ENCODE measurements at regions not wholly inside any gene's neighbourhood (a gene's known extent, or its start where the extent isn't known, plus 50 kb on each side); places are given as distances from the start of the nearest gene placed in this dataset.
"Not testable (repeated sequence)": the region's sequence is repeated elsewhere in the genome, so short reads cannot be mapped to it uniquely, and the experiment has no call there.

GRCh38 chr12:28980436-28980835, 168.6 kb upstream of the FAR2 start:
- no peak for DNase-seq (ENCODE audit: low read depth)

- no peak for DNase-seq (ENCODE audit: low read depth)
These were observed 161.3 kb upstream of the FAR2 start for GRCh38 chr12:28987538-28988324.

DNA sequence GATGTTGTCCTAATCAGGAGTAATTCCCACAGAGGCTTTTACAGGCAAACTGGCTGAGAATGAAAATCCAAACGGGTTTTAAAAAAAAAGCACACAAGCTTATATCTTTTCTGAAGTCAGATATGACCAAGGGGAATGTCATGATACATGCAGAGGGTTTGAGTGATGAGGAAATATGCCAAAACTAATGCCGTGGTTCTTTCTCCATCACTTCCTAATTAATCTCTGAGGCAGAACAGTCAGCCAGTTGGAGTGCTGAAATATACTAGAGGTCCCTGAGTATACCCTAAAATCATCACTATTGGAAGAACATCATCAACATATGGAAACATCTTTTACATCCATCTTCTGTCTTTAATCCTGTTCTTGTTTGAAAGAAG, 160.8 kb upstream of the FAR2 start:
- DNase-seq (ENCODE audit: low read depth) = no peak

DNA sequence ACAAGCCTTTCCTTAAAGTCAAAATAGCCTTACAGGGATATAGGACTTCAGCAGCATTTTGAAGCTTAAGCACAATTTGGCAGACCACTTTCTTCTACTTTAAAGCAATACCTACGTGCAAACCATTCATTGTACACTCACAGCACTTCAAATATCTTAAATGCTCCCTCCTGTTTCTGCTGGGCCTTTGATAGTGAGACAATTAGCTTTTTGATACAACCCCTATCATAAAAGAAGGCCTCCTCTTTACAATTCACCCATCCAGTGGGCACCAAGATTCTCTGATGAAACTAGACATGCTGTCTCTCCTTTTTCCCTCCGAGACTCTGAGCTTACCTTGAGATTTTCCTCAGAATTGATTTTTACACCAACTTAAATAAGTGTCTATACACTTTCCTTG, 157.5 kb upstream of the FAR2 start:
- no peak for DNase-seq (ENCODE audit: low read depth)

DNA sequence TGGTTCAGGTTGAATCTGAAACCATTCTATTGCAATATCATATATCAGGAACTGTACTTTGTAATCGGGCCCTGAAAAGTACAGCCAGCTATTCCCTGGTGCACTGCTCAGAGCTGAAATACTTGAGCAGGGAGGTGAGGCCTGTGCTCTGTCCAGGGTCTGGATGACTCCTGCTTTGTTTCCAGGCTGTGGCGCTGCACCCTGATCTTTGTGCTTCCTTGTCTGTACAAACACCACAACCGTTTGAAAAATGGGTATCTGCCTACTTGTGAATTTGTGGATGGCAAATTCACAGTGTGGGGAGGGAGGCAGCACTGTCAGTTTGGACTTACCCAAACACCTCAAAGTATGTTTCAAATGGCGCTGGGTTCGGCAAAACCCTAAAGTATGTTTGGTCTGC, 155.4 kb upstream of the FAR2 start:
- no peak for DNase-seq (ENCODE audit: low read depth)

DNA sequence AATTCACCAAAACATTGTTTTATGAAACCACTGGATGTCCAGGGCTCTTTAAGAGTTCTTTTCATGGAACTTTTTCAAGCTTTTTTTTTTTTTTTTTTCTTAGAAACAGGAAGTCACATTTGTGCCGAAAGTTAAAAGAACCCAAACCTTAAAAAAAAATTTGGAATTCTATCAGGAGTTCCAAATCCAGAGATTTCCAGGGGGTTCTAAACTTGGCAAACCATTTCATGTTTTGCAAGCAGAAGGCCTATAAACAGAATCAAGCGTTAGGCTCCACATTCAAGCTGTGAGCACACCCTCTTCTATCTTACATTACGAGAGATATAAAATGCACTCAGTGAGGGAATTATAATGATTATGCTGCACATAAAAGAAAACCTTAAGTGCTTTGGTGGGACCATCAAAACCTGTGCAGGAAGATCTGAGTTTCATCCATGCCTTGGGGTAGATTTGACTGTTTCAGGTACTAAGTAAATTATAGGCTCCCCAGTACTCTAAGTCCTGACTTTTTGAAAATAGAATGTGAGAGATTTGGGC, 154.8 kb upstream of the FAR2 start:
- DNase-seq (ENCODE audit: low read depth) = no peak

GRCh38 chr12:28996688-28997087, 152.4 kb upstream of the FAR2 start:
- no peak for DNase-seq (ENCODE audit: low read depth)

DNA sequence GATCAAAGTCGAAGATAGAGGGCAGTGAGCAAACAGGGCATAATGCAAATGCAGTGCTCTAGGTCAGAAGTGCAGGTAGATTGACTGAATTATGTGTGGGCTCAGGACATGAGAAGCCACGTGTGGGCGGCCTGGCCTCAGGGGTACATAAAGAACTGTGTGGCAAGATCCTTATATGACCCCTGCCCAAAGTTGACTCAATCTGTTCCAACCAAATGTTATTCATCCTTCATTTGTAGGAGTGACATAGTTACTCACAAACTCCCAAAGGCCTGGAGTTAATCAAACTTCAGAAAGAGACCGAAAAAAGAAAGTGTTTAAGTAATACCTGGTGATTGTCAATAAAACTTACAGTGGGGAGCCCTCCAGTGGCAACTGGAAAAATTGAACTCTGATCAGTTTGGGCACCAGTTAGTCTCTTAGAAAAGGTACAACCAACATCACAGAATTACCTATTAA, 150.4 kb upstream of the FAR2 start:
- DNase-seq (ENCODE audit: low read depth) = no peak

DNA sequence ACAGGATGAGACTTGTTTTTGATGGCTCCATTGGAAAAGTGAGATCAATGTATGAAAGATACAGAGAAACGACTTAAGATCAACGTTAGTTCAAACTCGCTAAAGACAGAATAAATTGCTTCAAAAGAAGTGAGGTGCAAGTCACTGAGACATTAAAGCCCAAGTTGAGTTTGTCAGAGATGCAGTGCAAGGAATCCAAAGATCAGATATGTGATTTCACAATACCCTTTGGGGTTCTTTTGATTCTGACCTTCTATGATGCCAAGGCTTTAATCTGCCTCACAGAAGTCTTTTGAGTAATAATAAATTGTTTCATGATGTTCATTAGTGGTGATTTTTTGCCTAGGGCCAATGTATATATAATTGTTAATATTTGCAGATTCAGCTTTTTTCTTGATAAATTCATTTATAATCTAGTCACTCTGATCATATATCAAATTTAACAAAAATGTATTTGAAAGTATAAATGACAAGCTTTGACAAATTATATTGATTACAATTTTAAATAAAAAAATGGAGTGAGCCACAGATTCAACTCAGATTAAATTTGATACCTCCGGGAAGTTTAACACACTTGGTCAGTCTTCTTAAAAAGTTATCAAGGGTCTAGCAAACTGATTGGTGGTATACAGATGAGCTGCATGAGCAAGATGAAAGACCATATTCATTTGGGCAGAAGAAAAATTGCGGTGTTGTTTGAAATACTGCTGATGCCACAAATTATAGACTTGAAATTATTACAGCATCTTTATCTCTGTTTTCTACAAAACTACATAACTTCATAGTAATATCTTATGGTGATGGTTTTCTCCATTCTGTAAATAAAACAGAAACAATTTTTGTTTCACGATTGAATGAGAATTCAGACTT, 144.8 kb upstream of the FAR2 start:
- no peak for DNase-seq (ENCODE audit: low read depth)

DNA sequence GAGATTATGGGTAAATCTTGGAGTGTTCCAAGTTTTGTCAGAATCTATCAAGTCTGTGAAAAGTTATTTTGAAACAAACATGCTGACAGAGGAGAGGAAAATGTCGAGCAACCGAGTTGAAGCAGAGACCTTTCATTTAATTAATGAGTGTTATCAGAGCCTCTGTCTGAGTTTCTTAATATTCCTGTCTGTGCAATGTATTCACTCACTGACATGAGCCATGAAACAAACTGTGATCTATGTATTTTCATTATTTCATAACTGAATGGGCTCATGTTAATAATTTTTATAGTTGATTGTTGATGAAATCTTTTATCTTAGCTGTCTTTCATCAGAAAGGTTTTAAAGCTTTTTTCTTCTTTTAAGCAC, 144.2 kb upstream of the FAR2 start:
- no peak for DNase-seq (ENCODE audit: low read depth)

DNA sequence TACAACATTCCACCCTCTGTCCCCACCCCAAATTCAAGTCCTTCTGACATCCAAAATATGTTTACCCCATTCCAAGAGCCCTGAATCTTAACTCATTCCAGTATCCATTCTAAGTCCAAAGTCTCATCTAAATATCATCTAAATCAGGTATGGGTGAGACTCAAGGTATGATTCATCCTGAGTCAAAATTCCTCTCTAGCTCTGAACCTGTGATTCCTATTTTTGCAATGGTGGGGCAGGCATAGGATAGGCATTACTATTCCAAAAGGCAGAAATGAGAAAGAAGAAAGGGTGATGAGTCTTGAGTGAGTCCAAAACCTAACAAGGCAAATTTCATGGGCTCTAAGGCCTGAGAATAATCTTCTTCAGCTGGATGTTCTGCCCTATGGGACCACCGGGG, 140.3 kb upstream of the FAR2 start:
- DNase-seq (ENCODE audit: low read depth) = no peak

DNA sequence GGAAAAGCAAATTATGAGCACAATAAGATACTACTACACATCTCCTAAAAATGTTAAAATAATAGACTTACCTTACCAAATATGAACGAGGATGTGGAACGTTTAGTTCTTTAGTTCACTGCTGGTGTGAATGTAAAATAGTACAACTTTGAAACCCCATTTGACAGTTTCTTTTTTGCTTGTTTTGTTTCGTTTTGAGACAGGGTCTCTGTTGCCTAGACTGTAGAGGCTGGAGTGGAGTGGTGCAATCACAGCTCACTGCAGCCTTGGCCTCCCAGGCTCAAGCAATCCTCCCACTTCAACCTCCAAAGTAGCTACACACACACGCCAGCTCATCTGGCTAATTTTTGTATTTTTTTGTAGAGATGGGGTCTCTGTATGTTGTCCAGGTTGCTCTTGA, 136.4 kb upstream of the FAR2 start:
- no peak for DNase-seq (ENCODE audit: low read depth)

GRCh38 chr12:29017532-29017931, 131.5 kb upstream of the FAR2 start:
- not testable (repeated sequence) for DNase-seq (ENCODE audit: low read depth)

DNA sequence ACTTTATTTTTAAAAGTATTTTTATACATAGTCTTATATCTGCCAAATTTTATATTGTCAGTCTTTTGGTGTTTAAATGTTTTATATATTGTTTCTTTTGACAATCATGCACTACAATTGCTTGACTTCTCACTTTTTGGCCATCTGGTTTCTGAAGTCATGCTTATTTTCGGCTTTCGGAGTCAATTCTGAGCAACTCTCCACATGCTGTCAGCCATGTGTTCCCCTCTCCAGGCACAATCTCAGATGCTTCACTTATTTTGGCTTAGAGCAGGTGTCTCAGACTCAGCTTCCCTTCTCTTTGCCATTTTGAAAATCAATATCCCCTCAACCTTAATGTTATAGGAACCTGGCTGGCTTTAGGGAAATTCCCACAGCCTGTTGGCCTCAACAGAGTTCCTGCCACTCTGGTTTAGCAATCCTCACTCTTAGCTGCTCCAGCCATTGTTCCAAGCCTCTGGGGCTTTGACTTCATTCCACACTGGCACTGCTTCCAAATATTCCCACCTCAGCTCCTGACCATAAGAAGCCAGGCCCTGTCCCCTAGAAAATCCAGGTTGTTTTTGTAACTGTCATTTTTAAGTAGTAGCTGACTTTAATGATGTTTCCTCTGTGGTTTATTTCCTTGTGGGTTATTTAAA, 125.5 kb upstream of the FAR2 start:
- no peak for DNase-seq (ENCODE audit: low read depth)

- no peak for DNase-seq (ENCODE audit: low read depth)
These were observed 125.0 kb upstream of the FAR2 start for GRCh38 chr12:29024117-29024516.

GRCh38 chr12:29025937-29026336, 123.1 kb upstream of the FAR2 start:
- DNase-seq (ENCODE audit: low read depth) = no peak

DNA sequence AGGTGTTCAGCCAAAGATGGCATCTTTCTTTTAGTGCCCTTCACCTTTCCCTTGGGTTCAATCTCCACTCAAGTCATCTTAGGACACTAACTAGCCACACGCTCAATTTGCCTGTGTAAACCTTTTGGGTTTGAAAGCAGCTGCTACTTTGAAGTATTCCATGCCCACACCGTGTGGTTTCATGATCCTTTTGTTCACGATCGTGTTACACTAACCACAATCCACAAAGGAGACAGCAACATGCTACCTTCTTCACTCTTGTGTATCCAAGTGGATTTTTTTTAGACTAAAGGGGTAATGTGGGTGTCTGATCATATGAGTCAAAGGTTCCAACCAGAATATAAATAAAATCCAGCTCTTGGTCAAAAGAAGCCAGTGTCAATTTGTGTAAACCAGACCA, 122.7 kb upstream of the FAR2 start:
- DNase-seq (ENCODE audit: low read depth) = no peak

GRCh38 chr12:29029484-29029883, 119.6 kb upstream of the FAR2 start:
- not testable (repeated sequence) for DNase-seq (ENCODE audit: low read depth)

DNA sequence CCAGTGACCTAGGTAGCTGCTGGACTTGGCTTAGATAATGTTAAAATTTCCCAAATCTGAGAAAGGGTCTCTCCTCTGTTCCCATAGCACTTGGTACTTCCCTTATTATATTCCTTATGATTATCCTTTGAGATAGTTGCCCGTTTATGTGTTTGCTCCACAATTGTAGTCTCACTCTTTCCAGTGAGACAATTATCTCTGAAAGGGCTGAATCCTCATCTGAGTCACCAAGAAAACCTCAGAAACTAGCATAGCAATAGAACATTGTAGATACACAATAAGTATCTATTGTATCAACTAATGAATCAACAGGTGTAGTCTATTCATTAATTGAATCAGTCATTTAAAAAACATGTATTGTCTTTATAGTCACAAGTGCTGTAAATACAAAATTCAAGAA, 119.1 kb upstream of the FAR2 start:
- no peak for DNase-seq (ENCODE audit: low read depth)

DNA sequence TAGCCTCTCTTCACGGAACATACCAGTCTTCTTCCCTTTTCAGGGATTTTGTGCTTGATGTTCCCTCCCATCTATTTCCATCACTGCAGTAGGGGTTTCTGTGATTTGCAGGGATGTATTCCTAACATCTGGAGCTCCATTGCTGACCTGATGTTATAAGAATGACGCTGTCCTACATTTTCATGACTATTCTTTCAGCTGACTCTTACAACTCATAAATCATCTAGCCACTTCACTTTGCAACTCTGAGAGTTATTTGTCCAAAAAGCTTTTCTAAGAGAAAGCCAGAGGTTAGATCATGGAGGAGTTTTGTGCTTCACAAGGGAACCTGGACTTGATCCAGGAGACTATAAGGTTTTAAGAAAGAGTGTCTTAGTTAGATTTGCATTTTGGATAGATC, 116.6 kb upstream of the FAR2 start:
- DNase-seq (ENCODE audit: low read depth) = peak; percentile 26

- DNase-seq (ENCODE audit: low read depth) = no peak
These were observed 115.6 kb upstream of the FAR2 start for GRCh38 chr12:29033519-29033918.

DNA sequence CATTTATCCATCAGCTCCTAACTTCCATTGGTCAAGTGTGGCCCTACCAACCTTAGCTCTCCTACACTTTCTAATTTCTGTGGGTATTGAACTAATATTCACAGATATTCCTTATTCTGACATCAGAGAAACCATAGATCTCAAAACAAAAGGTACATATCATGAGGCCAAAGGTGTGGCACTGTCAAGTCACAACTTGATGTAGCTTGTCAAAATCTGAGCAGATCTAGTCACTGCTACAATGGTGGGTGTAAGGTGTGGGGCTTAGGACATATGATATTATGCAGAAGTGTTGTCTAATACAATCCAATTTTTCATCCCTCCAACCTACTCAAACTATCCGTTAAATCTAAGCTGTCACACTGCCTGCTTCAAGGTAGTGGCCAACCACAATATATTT, 114.0 kb upstream of the FAR2 start:
- DNase-seq (ENCODE audit: low read depth) = no peak

All from forelimb muscle (tissue), 1 donor.